ENCODE measurements at regions not wholly inside any gene's neighbourhood (a gene's known extent, or its start where the extent isn't known, plus 50 kb on each side); places are given as distances from the start of the nearest gene placed in this dataset.

GRCh38 chr11:95486979-95487378 lies 256.0 kb upstream of the SESN3 start:
- no peaks in the 10 kb centered on the region for H3K9me3 ChIP-seq (ENCODE audit: control insufficient read depth, insufficient read depth, low read length)
- H3K4me1 Mint-ChIP-seq: no peaks in the 10 kb centered on the region
- no peak overlapping the region for H3K27ac Mint-ChIP-seq
- no peaks in the 10 kb centered on the region for H3K4me1 ChIP-seq (ENCODE audit: control insufficient read depth, insufficient read depth, low read length)
- H3K27ac ChIP-seq (ENCODE audit: low read length): no peak overlapping the region
- intact Hi-C loops (cut with micrococcal nuclease): no loop called here
- WGBS (ENCODE audit: insufficient coverage): 87% methylated on average over 8 of the region's 9 CpGs
- no peaks in the 10 kb centered on the region for H3K9me3 Mint-ChIP-seq
- H3K4me3 Mint-ChIP-seq: no peak overlapping the region
- no peak overlapping the region for H3K4me3 ChIP-seq (ENCODE audit: low read length)
- no peak for ATAC-seq
- DNase-seq: no peak
- H3K27me3 ChIP-seq (ENCODE audit: control insufficient read depth, insufficient read depth, low read length): no peaks in the 10 kb centered on the region
- peaks cover 0 to 7% of the 10 kb centered on the region in 2 donors for H3K27me3 Mint-ChIP-seq (ENCODE audit: low read depth in 2 of 2)
- no peaks in the 10 kb centered on the region for H3K36me3 Mint-ChIP-seq
- TF ChIP-seq CTCF (IDR thresholded peaks at IDR 0.05): no peak
- H3K36me3 ChIP-seq (ENCODE audit: control insufficient read depth, insufficient read depth, low read length): no peaks in the 10 kb centered on the region

- DNase-seq (no peak), ATAC-seq (no peak)
- intact Hi-C loops (cut with micrococcal nuclease): no loop called here
- Mint-ChIP-seq H3K9me3 (no peaks in the 10 kb centered on the region), H3K36me3 (no peaks in the 10 kb centered on the region), H3K27ac (no peak overlapping the region), H3K4me3 (no peak overlapping the region), H3K27me3 (ENCODE audit: low read depth in 2 of 2) (peaks cover 0 to 7% of the 10 kb centered on the region in 2 donors), H3K4me1 (no peaks in the 10 kb centered on the region)
- no peaks in the 10 kb centered on the region for H3K9me3 ChIP-seq (ENCODE audit: control insufficient read depth, insufficient read depth, low read length)
- no peaks in the 10 kb centered on the region for H3K36me3 ChIP-seq (ENCODE audit: control insufficient read depth, insufficient read depth, low read length)
- no peak for TF ChIP-seq CTCF (IDR thresholded peaks at IDR 0.05)
- no peak overlapping the region for H3K4me3 ChIP-seq (ENCODE audit: low read length)
- no CpG with 5 or more reads among the region's 2 CpGs for WGBS (ENCODE audit: insufficient coverage)
- no peak overlapping the region for H3K27ac ChIP-seq (ENCODE audit: low read length)
- no peaks in the 10 kb centered on the region for H3K4me1 ChIP-seq (ENCODE audit: control insufficient read depth, insufficient read depth, low read length)
- no peaks in the 10 kb centered on the region for H3K27me3 ChIP-seq (ENCODE audit: control insufficient read depth, insufficient read depth, low read length)
Observed at GRCh38 chr11:95486466-95486865, 255.5 kb upstream of the SESN3 start.

- H3K36me3 ChIP-seq (ENCODE audit: control insufficient read depth, insufficient read depth, low read length): no peaks in the 10 kb centered on the region
- no peak overlapping the region for H3K4me3 ChIP-seq (ENCODE audit: low read length)
- H3K4me3 Mint-ChIP-seq: no peak overlapping the region
- no peaks in the 10 kb centered on the region for H3K4me1 Mint-ChIP-seq
- no peaks in the 10 kb centered on the region for H3K36me3 Mint-ChIP-seq
- H3K27me3 ChIP-seq (ENCODE audit: control insufficient read depth, insufficient read depth, low read length): no peaks in the 10 kb centered on the region
- 74% methylated on average over 1 of the region's 2 CpGs for WGBS (ENCODE audit: insufficient coverage)
- ATAC-seq (no peak), DNase-seq (no peak)
- no peak overlapping the region for H3K27ac ChIP-seq (ENCODE audit: low read length)
- H3K4me1 ChIP-seq (ENCODE audit: control insufficient read depth, insufficient read depth, low read length): no peaks in the 10 kb centered on the region
- no peak overlapping the region for H3K27ac Mint-ChIP-seq
- H3K27me3 Mint-ChIP-seq (ENCODE audit: low read depth in 2 of 2): peaks cover 0 to 7% of the 10 kb centered on the region in 2 donors
- no peaks in the 10 kb centered on the region for H3K9me3 ChIP-seq (ENCODE audit: control insufficient read depth, insufficient read depth, low read length)
- no peaks in the 10 kb centered on the region for H3K9me3 Mint-ChIP-seq
- intact Hi-C loops (cut with micrococcal nuclease): no loop called here
- no peak for TF ChIP-seq CTCF (IDR thresholded peaks at IDR 0.05)
Observed at GRCh38 chr11:95485115-95485900, 254.3 kb upstream of the SESN3 start.

- intact Hi-C loops (cut with micrococcal nuclease): no loop called here
- Histone ChIP-seq H3K4me1 (ENCODE audit: control insufficient read depth, insufficient read depth, low read length) (no peaks in the 10 kb centered on the region), H3K27me3 (ENCODE audit: control insufficient read depth, insufficient read depth, low read length) (no peaks in the 10 kb centered on the region), H3K36me3 (ENCODE audit: control insufficient read depth, insufficient read depth, low read length) (no peaks in the 10 kb centered on the region), H3K27ac (ENCODE audit: low read length) (no peak overlapping the region), H3K9me3 (ENCODE audit: control insufficient read depth, insufficient read depth, low read length) (no peaks in the 10 kb centered on the region), H3K4me3 (ENCODE audit: low read length) (no peak overlapping the region)
- Mint-ChIP-seq H3K9me3 (no peaks in the 10 kb centered on the region), H3K4me1 (no peaks in the 10 kb centered on the region), H3K36me3 (no peaks in the 10 kb centered on the region), H3K27ac (no peak overlapping the region), H3K4me3 (no peak overlapping the region), H3K27me3 (ENCODE audit: low read depth in 2 of 2) (peaks cover 0 to 7% of the 10 kb centered on the region in 2 donors)
- 87% methylated on average over 2 of the region's 4 CpGs for WGBS (ENCODE audit: insufficient coverage)
- ATAC-seq (no peak), DNase-seq (no peak)
- TF ChIP-seq CTCF (IDR thresholded peaks at IDR 0.05): no peak
Observed at GRCh38 chr11:95483339-95483738, 252.3 kb upstream of the SESN3 start.
